H1 (cell line): ENCODE measurements at regions not wholly inside any gene's neighbourhood (a gene's known extent, or its start where the extent isn't known, plus 50 kb on each side); places are given as distances from the start of the nearest gene placed in this dataset.

Experiments used
- CTCF ChIA-PET: fragments of 300-600 bp; sonication (Branson Sonifier 250); formaldehyde crosslinking; loops from one replicate; lab custom pipeline; 2021; ENCODE audit not compliant: partially characterized antibody; lab: Charles Lee
- POLR2A ChIA-PET: fragments of 300-600 bp; sonication (Branson Sonifier 250); formaldehyde crosslinking; loops from one replicate; lab custom pipeline; 2021; ENCODE audit warnings: inconsistent platforms; ENCODE audit not compliant: partially characterized antibody; lab: Charles Lee
- DNase-seq, 2 experiments: peaks; one replicate each; pipeline versions ENCODE4 v3.0.0 to v3.0.0-alpha.2; 2010 to 2022; ENCODE audit warnings: low spot score in 2 of 2, low read depth in 1 of 2, mixed read lengths in 1 of 2
- FAIRE-seq: peaks from 2 replicates; lab custom pipeline; 2011; peaks lifted over from hg19 to GRCh38; lab: Jason Lieb, UNC
- H2AFZ ChIP-seq: 2 replicates; pipeline ENCODE4 v1.8.1; 2012; ENCODE audit warnings: low read length, inconsistent platforms
- H2AK5ac ChIP-seq: 2 replicates; pipeline ENCODE4 v1.6.1; 2013; ENCODE audit warnings: low read depth, low read length
- H2BK120ac ChIP-seq: replicated peaks from 2 replicates; pipeline ENCODE3; 2013; ENCODE audit warnings: low read depth, low read length, inconsistent platforms
- H2BK12ac ChIP-seq: 2 replicates; pipeline ENCODE4 v1.6.1; 2013; ENCODE audit warnings: low read depth, low read length
- H2BK15ac ChIP-seq: 2 replicates; pipeline ENCODE4 v1.6.1; 2013; ENCODE audit warnings: low read length
- H2BK20ac ChIP-seq: 2 replicates; pipeline ENCODE4 v1.6.1; 2013; ENCODE audit warnings: low read length
- H2BK5ac ChIP-seq: 2 replicates; pipeline ENCODE4 v1.6.1; 2013; ENCODE audit warnings: low read depth, low read length
- H3K14ac ChIP-seq: 2 replicates; pipeline ENCODE4 v1.6.1; 2013; ENCODE audit warnings: inconsistent platforms; ENCODE audit not compliant: insufficient read length
- H3K18ac ChIP-seq: 2 replicates; pipeline ENCODE4 v1.6.1; 2013; ENCODE audit warnings: low read length; ENCODE audit errors: extremely low read depth
- H3K23ac ChIP-seq: 2 replicates; pipeline ENCODE4 v1.6.1; 2013; ENCODE audit warnings: inconsistent platforms; ENCODE audit not compliant: insufficient read length
- H3K23me2 ChIP-seq: 2 replicates; pipeline ENCODE4 v1.6.1; 2013; ENCODE audit warnings: low read depth, low read length
- H3K27ac ChIP-seq: 2 replicates; pipeline ENCODE4 v1.6.1; 2011; ENCODE audit warnings: low read depth, low read length, inconsistent platforms
- H3K27me3 ChIP-seq, 4 experiments: replicated peaks in 1 of 4; 1 replicate in 1 of 4; 2 replicates in 3 of 4; pipeline versions ENCODE4 v1.6.1 to v1.8.1; 2011 to 2013; ENCODE audit warnings: low read length in 3 of 4, mild to moderate bottlenecking in 3 of 4, inconsistent platforms in 2 of 4, mixed read lengths in 2 of 4, moderate library complexity in 1 of 4; ENCODE audit not compliant: control insufficient read depth in 3 of 4, insufficient read depth in 3 of 4; ENCODE audit errors: extremely low read depth in 1 of 4
- H3K36me3 ChIP-seq, 4 experiments: 2 replicates each; pipeline versions ENCODE4 v1.6.1 to v1.8.1; 2011 to 2013; ENCODE audit warnings: mild to moderate bottlenecking in 4 of 4, low read length in 3 of 4, moderate library complexity in 2 of 4, control low read depth in 1 of 4, inconsistent platforms in 1 of 4; ENCODE audit not compliant: insufficient read depth in 4 of 4, control insufficient read depth in 2 of 4
- H3K4ac ChIP-seq: replicated peaks from 2 replicates; pipeline ENCODE3; 2013; ENCODE audit warnings: low read length, low read depth, mixed read lengths, inconsistent platforms; ENCODE audit not compliant: insufficient read length
- H3K4me1 ChIP-seq, 4 experiments: replicated peaks in 1 of 4; 1 replicate in 1 of 4; 2 replicates in 3 of 4; pipeline versions ENCODE4 v1.6.1 to v1.8.1; 2011 to 2013; ENCODE audit warnings: low read length in 3 of 4, inconsistent platforms in 2 of 4, mixed read lengths in 1 of 4; ENCODE audit not compliant: insufficient read depth in 4 of 4, control insufficient read depth in 3 of 4
- H3K4me2 ChIP-seq, 2 experiments: 2 replicates each; pipeline versions ENCODE4 v1.6.1 to v1.8.1; 2011 to 2013; ENCODE audit warnings: low read depth in 2 of 2, low read length in 2 of 2, control low read depth in 1 of 2, inconsistent platforms in 1 of 2, mild to moderate bottlenecking in 1 of 2; ENCODE audit not compliant: insufficient read depth in 1 of 2
- H3K4me3 ChIP-seq, 4 experiments: fragments of 200-600, 300-600 bp in 1 of 4; sonication (generic), shearing (Covaris generic), sonication (Bioruptor Twin) in 1 of 4; 2 replicates each; pipeline versions ENCODE4 v1.5.1 to v1.8.1; 2011 to 2016; ENCODE audit warnings: low read length in 4 of 4, low read depth in 3 of 4, control low read depth in 2 of 4, inconsistent platforms in 2 of 4, mild to moderate bottlenecking in 2 of 4, mixed read lengths in 1 of 4, moderate library complexity in 1 of 4; ENCODE audit not compliant: insufficient read depth in 2 of 4; ENCODE audit errors: extremely low read depth in 1 of 4
- H3K56ac ChIP-seq: replicated peaks from 2 replicates; pipeline ENCODE3; 2013; ENCODE audit warnings: low read depth, mild to moderate bottlenecking, mixed read lengths, low read length, inconsistent platforms; ENCODE audit not compliant: insufficient read length
- H3K79me1 ChIP-seq: 2 replicates; pipeline ENCODE4 v1.6.1; 2013; ENCODE audit warnings: low read depth, low read length, control low read depth
- H3K79me2 ChIP-seq, 2 experiments: 2 replicates each; pipeline versions ENCODE4 v1.6.1 to v1.8.1; 2012 to 2013; ENCODE audit warnings: low read length in 2 of 2, mild to moderate bottlenecking in 2 of 2, inconsistent platforms in 1 of 2; ENCODE audit not compliant: insufficient read depth in 2 of 2, control insufficient read depth in 1 of 2
- H3K9ac ChIP-seq, 4 experiments: replicated peaks in 1 of 4; 1 replicate in 1 of 4; 2 replicates in 3 of 4; pipeline versions ENCODE4 v1.6.1 to v1.8.1; 2011 to 2013; ENCODE audit warnings: low read depth in 3 of 4, low read length in 3 of 4, control low read depth in 2 of 4, mild to moderate bottlenecking in 2 of 4, moderate library complexity in 2 of 4, inconsistent platforms in 1 of 4; ENCODE audit errors: extremely low read depth in 1 of 4
- H3K9me3 ChIP-seq, 2 experiments: 2 replicates each; pipeline versions ENCODE4 v1.6.1 to v1.8.1; 2012 to 2013; ENCODE audit warnings: mild to moderate bottlenecking in 2 of 2, moderate library complexity in 2 of 2, control low read depth in 1 of 2, inconsistent platforms in 1 of 2, low read depth in 1 of 2, low read length in 1 of 2, mixed read lengths in 1 of 2; ENCODE audit not compliant: insufficient read depth in 2 of 2
- H4K20me1 ChIP-seq, 2 experiments: replicated peaks in 1 of 2; 2 replicates each; pipeline versions ENCODE3 to v1.8.1; 2011 to 2013; ENCODE audit warnings: inconsistent platforms in 2 of 2, low read length in 2 of 2, mild to moderate bottlenecking in 1 of 2; ENCODE audit not compliant: insufficient read depth in 2 of 2, control insufficient read depth in 1 of 2
- H4K5ac ChIP-seq: 2 replicates; pipeline ENCODE4 v1.6.1; 2013; ENCODE audit warnings: low read length, low read depth, mixed read lengths, inconsistent platforms; ENCODE audit not compliant: insufficient read length
- H4K8ac ChIP-seq: 2 replicates; pipeline ENCODE4 v1.8.0; 2013; ENCODE audit warnings: mild to moderate bottlenecking, moderate library complexity, low read length, inconsistent platforms; ENCODE audit not compliant: insufficient read depth; ENCODE audit errors: extremely low read depth
- H4K91ac ChIP-seq: replicated peaks from 2 replicates; pipeline ENCODE3; 2013; ENCODE audit warnings: low read length, mixed read lengths, inconsistent platforms; ENCODE audit not compliant: insufficient read length
- ASH2L ChIP-seq: fragments of 200-600, 300-600 bp; sonication (generic); IDR thresholded peaks from one replicate; pipeline ENCODE4 v1.7.1; 2017; ENCODE audit warnings: low read length
- BRCA1 ChIP-seq: IDR thresholded peaks from 2 replicates; pipeline ENCODE4 v1.6.1; 2012; ENCODE audit warnings: low read depth, low read length, improper control_type of control experiment
- CTBP2 ChIP-seq: IDR thresholded peaks from 2 replicates; pipeline ENCODE4 v1.7.0; 2011; ENCODE audit warnings: borderline replicate concordance, mild to moderate bottlenecking, moderate library complexity, mixed read lengths, low read length; ENCODE audit not compliant: insufficient read depth, insufficient read length
- FOSL1 ChIP-seq: IDR thresholded peaks from 2 replicates; pipeline ENCODE4 v1.6.1; 2011; ENCODE audit warnings: mild to moderate bottlenecking, low read depth, low read length, moderate library complexity; ENCODE audit not compliant: insufficient read depth
- NANOG ChIP-seq: IDR thresholded peaks from 2 replicates; pipeline ENCODE4 v1.6.1; 2011; ENCODE audit warnings: low read length, low read depth, mild to moderate bottlenecking, inconsistent platforms; ENCODE audit not compliant: insufficient read depth, poor library complexity, severe bottlenecking
- PHF8 ChIP-seq: fragments of 200-600 bp; sonication (generic); conservative IDR thresholded peaks from 2 replicates; pipeline ENCODE4 v1.7.1; 2012; ENCODE audit warnings: low read depth, mild to moderate bottlenecking, inconsistent platforms, low read length, moderate library complexity
- POLR2A ChIP-seq, 2 experiments: IDR thresholded peaks; 1 replicate in 1 of 2; 2 replicates in 1 of 2; pipeline ENCODE4 v1.6.1; 2011; ENCODE audit warnings: low read depth in 2 of 2, low read length in 2 of 2, mild to moderate bottlenecking in 2 of 2; ENCODE audit errors: control extremely low read depth in 1 of 2
- POU5F1 ChIP-seq: IDR thresholded peaks from 2 replicates; pipeline ENCODE4 v1.6.1; 2011; ENCODE audit warnings: low read depth, mild to moderate bottlenecking, low read length, moderate library complexity
- RBBP5 ChIP-seq: IDR thresholded peaks from 2 replicates; pipeline ENCODE4 v1.7.1; 2012; ENCODE audit warnings: low read depth, mild to moderate bottlenecking, inconsistent platforms, low read length, moderate library complexity, borderline replicate concordance
- RXRA ChIP-seq: IDR thresholded peaks from 2 replicates; pipeline ENCODE4 v1.6.1; 2011; ENCODE audit warnings: low read depth, mild to moderate bottlenecking, low read length, moderate library complexity; ENCODE audit not compliant: insufficient read depth
- SP4 ChIP-seq: IDR thresholded peaks from 2 replicates; pipeline ENCODE4 v1.6.1; 2012; ENCODE audit warnings: low read length, inconsistent platforms
- TAF7 ChIP-seq: optimal IDR thresholded peaks from 2 replicates; pipeline ENCODE3; 2011; ENCODE audit warnings: low read depth, mild to moderate bottlenecking, inconsistent platforms, low read length, moderate library complexity, borderline replicate concordance
- WGBS, 2 experiments: shearing (Covaris generic) in 1 of 2; methylation state at CpG; one replicate each; pipeline versions ENCODE4 v1.1.6 to v1.1.7; 2013 to 2015; ENCODE audit warnings: low lambda C conversion rate in 2 of 2, mixed read lengths in 2 of 2, inconsistent platforms in 1 of 2, low coverage in 1 of 2, missing lambda C conversion rate in 1 of 2; ENCODE audit not compliant: insufficient replicate concordance in 2 of 2, insufficient coverage in 1 of 2, insufficient read length in 1 of 2; ENCODE audit errors: extremely low coverage in 1 of 2, missing lambda C conversion rate in 1 of 2; 5-methylcytosine and 5-hydroxymethylcytosine counted together
- TF ChIP-seq, protein P1 (sequence below): IDR thresholded peaks from 2 replicates; pipeline ENCODE4 v1.6.1; 2011; ENCODE audit warnings: low read length, improper control_type of control experiment

DNA sequence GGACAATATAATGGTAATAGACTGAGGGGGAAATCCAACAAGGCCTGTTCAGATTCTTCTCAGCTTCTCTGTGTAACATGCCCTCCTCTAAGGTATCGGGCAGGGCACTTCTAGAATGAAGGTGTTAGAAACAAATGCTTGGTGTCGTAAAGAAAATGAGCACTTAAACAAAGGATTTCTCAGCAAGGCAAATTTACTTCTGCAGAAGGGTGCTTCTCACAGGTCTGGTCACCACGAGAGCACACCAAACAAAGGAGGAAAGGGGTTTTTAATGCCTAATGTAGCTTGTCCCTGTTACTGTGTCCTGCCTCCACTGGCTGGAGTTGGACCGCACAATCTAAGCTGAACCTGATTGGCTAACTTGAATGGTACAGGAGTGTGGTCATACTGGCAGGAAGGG is 642.6 kb upstream of the CDH8 start:
- no peak overlapping the region for H3K27ac ChIP-seq
- no peak overlapping the region for H2BK20ac ChIP-seq
- no peaks in the 10 kb centered on the region for H3K79me2 ChIP-seq
- no peak overlapping the region for H3K4me2 ChIP-seq
- DNase-seq: no peak
- no peak overlapping the region for H2BK15ac ChIP-seq
- H4K20me1 ChIP-seq: no peaks in the 10 kb centered on the region
- H3K4ac ChIP-seq: no peak overlapping the region
- no peaks in the 10 kb centered on the region for H3K23me2 ChIP-seq
- CTCF ChIA-PET: no interaction called here
- no peak for TF ChIP-seq SP4
- TF ChIP-seq FOSL1: no peak
- no peak for TF ChIP-seq POU5F1
- TF ChIP-seq PHF8: no peak
- TF ChIP-seq TAF7: no peak
- TF ChIP-seq POLR2A (IDR thresholded peaks at IDR 0.05; ENCODE audit: control extremely low read depth in 1 of 2, low read depth in 2 of 2, low read length in 2 of 2): no peak
- TF ChIP-seq BRCA1: no peak
- no peak for TF ChIP-seq RBBP5
- no peak for TF ChIP-seq ASH2L
- TF ChIP-seq, protein P1, sequence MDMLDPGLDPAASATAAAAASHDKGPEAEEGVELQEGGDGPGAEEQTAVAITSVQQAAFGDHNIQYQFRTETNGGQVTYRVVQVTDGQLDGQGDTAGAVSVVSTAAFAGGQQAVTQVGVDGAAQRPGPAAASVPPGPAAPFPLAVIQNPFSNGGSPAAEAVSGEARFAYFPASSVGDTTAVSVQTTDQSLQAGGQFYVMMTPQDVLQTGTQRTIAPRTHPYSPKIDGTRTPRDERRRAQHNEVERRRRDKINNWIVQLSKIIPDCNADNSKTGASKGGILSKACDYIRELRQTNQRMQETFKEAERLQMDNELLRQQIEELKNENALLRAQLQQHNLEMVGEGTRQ: no peak
- no peak for TF ChIP-seq CTBP2
- no peak for TF ChIP-seq RXRA
- TF ChIP-seq NANOG: no peak
- TF ChIP-seq, all 59 proteins: peak for 0
- Histone ChIP-seq H3K18ac (no peak overlapping the region), H3K56ac (no peak overlapping the region), H3K79me1 (no peaks in the 10 kb centered on the region), H2BK12ac (no peak overlapping the region), H4K91ac (no peak overlapping the region), H2AFZ (no peak overlapping the region), H3K9me3 (no peaks in the 10 kb centered on the region), H4K8ac (no peak overlapping the region), H4K5ac (no peak overlapping the region), H3K36me3 (no peaks in the 10 kb centered on the region), H3K4me1 (no peaks in the 10 kb centered on the region), H2BK5ac (no peak overlapping the region), H3K27me3 (no peaks in the 10 kb centered on the region), H3K14ac (no peak overlapping the region), H2AK5ac (no peak overlapping the region), H2BK120ac (no peak overlapping the region), H3K4me3 (no peak overlapping the region), H3K23ac (no peak overlapping the region), H3K9ac (no peak overlapping the region)
- POLR2A ChIA-PET: no interaction called here
- FAIRE-seq: no peak
- WGBS, 2 experiments: 94% methylated on average over 4 of the region's 4 CpGs; no CpG with 5 or more reads in 1 of the 2 experiments
